ENCODE measurements at regions not wholly inside any gene's neighbourhood (a gene's known extent, or its start where the extent isn't known, plus 50 kb on each side); places are given as distances from the start of the nearest gene placed in this dataset.

- TF ChIP-seq CTCF (IDR thresholded peaks at IDR 0.05 in 4 of 5, conservative IDR thresholded peaks at IDR 0.05 in 1 of 5) (no peak), POLR2A (IDR thresholded peaks at IDR 0.05) (no peak)
Measured at GRCh38 chr3:178137831-178138230, 398.4 kb upstream of the KCNMB2 start.
